H1 (cell line): ENCODE measurements at regions not wholly inside any gene's neighbourhood (a gene's known extent, or its start where the extent isn't known, plus 50 kb on each side); places are given as distances from the start of the nearest gene placed in this dataset.

Experiments used
- CTCF ChIA-PET: fragments of 300-600 bp; sonication (Branson Sonifier 250); formaldehyde crosslinking; loops from one replicate; lab custom pipeline; 2021; ENCODE audit not compliant: partially characterized antibody; lab: Charles Lee
- POLR2A ChIA-PET: fragments of 300-600 bp; sonication (Branson Sonifier 250); formaldehyde crosslinking; loops from one replicate; lab custom pipeline; 2021; ENCODE audit warnings: inconsistent platforms; ENCODE audit not compliant: partially characterized antibody; lab: Charles Lee
- DNase-seq, 2 experiments: peaks; one replicate each; pipeline versions ENCODE4 v3.0.0 to v3.0.0-alpha.2; 2010 to 2022; ENCODE audit warnings: low spot score in 2 of 2, low read depth in 1 of 2, mixed read lengths in 1 of 2
- FAIRE-seq: peaks from 2 replicates; lab custom pipeline; 2011; peaks lifted over from hg19 to GRCh38; lab: Jason Lieb, UNC
- H2AFZ ChIP-seq: 2 replicates; pipeline ENCODE4 v1.8.1; 2012; ENCODE audit warnings: low read length, inconsistent platforms
- H2AK5ac ChIP-seq: 2 replicates; pipeline ENCODE4 v1.6.1; 2013; ENCODE audit warnings: low read depth, low read length
- H2BK120ac ChIP-seq: replicated peaks from 2 replicates; pipeline ENCODE3; 2013; ENCODE audit warnings: low read depth, low read length, inconsistent platforms
- H2BK12ac ChIP-seq: 2 replicates; pipeline ENCODE4 v1.6.1; 2013; ENCODE audit warnings: low read depth, low read length
- H2BK15ac ChIP-seq: 2 replicates; pipeline ENCODE4 v1.6.1; 2013; ENCODE audit warnings: low read length
- H2BK20ac ChIP-seq: 2 replicates; pipeline ENCODE4 v1.6.1; 2013; ENCODE audit warnings: low read length
- H2BK5ac ChIP-seq: 2 replicates; pipeline ENCODE4 v1.6.1; 2013; ENCODE audit warnings: low read depth, low read length
- H3K14ac ChIP-seq: 2 replicates; pipeline ENCODE4 v1.6.1; 2013; ENCODE audit warnings: inconsistent platforms; ENCODE audit not compliant: insufficient read length
- H3K18ac ChIP-seq: 2 replicates; pipeline ENCODE4 v1.6.1; 2013; ENCODE audit warnings: low read length; ENCODE audit errors: extremely low read depth
- H3K23ac ChIP-seq: 2 replicates; pipeline ENCODE4 v1.6.1; 2013; ENCODE audit warnings: inconsistent platforms; ENCODE audit not compliant: insufficient read length
- H3K23me2 ChIP-seq: 2 replicates; pipeline ENCODE4 v1.6.1; 2013; ENCODE audit warnings: low read depth, low read length
- H3K27ac ChIP-seq: 2 replicates; pipeline ENCODE4 v1.6.1; 2011; ENCODE audit warnings: low read depth, low read length, inconsistent platforms
- H3K27me3 ChIP-seq, 4 experiments: replicated peaks in 1 of 4; 1 replicate in 1 of 4; 2 replicates in 3 of 4; pipeline versions ENCODE4 v1.6.1 to v1.8.1; 2011 to 2013; ENCODE audit warnings: low read length in 3 of 4, mild to moderate bottlenecking in 3 of 4, inconsistent platforms in 2 of 4, mixed read lengths in 2 of 4, moderate library complexity in 1 of 4; ENCODE audit not compliant: control insufficient read depth in 3 of 4, insufficient read depth in 3 of 4; ENCODE audit errors: extremely low read depth in 1 of 4
- H3K36me3 ChIP-seq, 4 experiments: 2 replicates each; pipeline versions ENCODE4 v1.6.1 to v1.8.1; 2011 to 2013; ENCODE audit warnings: mild to moderate bottlenecking in 4 of 4, low read length in 3 of 4, moderate library complexity in 2 of 4, control low read depth in 1 of 4, inconsistent platforms in 1 of 4; ENCODE audit not compliant: insufficient read depth in 4 of 4, control insufficient read depth in 2 of 4
- H3K4ac ChIP-seq: replicated peaks from 2 replicates; pipeline ENCODE3; 2013; ENCODE audit warnings: low read length, low read depth, mixed read lengths, inconsistent platforms; ENCODE audit not compliant: insufficient read length
- H3K4me1 ChIP-seq, 4 experiments: replicated peaks in 1 of 4; 1 replicate in 1 of 4; 2 replicates in 3 of 4; pipeline versions ENCODE4 v1.6.1 to v1.8.1; 2011 to 2013; ENCODE audit warnings: low read length in 3 of 4, inconsistent platforms in 2 of 4, mixed read lengths in 1 of 4; ENCODE audit not compliant: insufficient read depth in 4 of 4, control insufficient read depth in 3 of 4
- H3K4me2 ChIP-seq, 2 experiments: 2 replicates each; pipeline versions ENCODE4 v1.6.1 to v1.8.1; 2011 to 2013; ENCODE audit warnings: low read depth in 2 of 2, low read length in 2 of 2, control low read depth in 1 of 2, inconsistent platforms in 1 of 2, mild to moderate bottlenecking in 1 of 2; ENCODE audit not compliant: insufficient read depth in 1 of 2
- H3K4me3 ChIP-seq, 4 experiments: fragments of 200-600, 300-600 bp in 1 of 4; sonication (generic), shearing (Covaris generic), sonication (Bioruptor Twin) in 1 of 4; 2 replicates each; pipeline versions ENCODE4 v1.5.1 to v1.8.1; 2011 to 2016; ENCODE audit warnings: low read length in 4 of 4, low read depth in 3 of 4, control low read depth in 2 of 4, inconsistent platforms in 2 of 4, mild to moderate bottlenecking in 2 of 4, mixed read lengths in 1 of 4, moderate library complexity in 1 of 4; ENCODE audit not compliant: insufficient read depth in 2 of 4; ENCODE audit errors: extremely low read depth in 1 of 4
- H3K56ac ChIP-seq: replicated peaks from 2 replicates; pipeline ENCODE3; 2013; ENCODE audit warnings: low read depth, mild to moderate bottlenecking, mixed read lengths, low read length, inconsistent platforms; ENCODE audit not compliant: insufficient read length
- H3K79me1 ChIP-seq: 2 replicates; pipeline ENCODE4 v1.6.1; 2013; ENCODE audit warnings: low read depth, low read length, control low read depth
- H3K79me2 ChIP-seq, 2 experiments: 2 replicates each; pipeline versions ENCODE4 v1.6.1 to v1.8.1; 2012 to 2013; ENCODE audit warnings: low read length in 2 of 2, mild to moderate bottlenecking in 2 of 2, inconsistent platforms in 1 of 2; ENCODE audit not compliant: insufficient read depth in 2 of 2, control insufficient read depth in 1 of 2
- H3K9ac ChIP-seq, 4 experiments: replicated peaks in 1 of 4; 1 replicate in 1 of 4; 2 replicates in 3 of 4; pipeline versions ENCODE4 v1.6.1 to v1.8.1; 2011 to 2013; ENCODE audit warnings: low read depth in 3 of 4, low read length in 3 of 4, control low read depth in 2 of 4, mild to moderate bottlenecking in 2 of 4, moderate library complexity in 2 of 4, inconsistent platforms in 1 of 4; ENCODE audit errors: extremely low read depth in 1 of 4
- H3K9me3 ChIP-seq, 2 experiments: 2 replicates each; pipeline versions ENCODE4 v1.6.1 to v1.8.1; 2012 to 2013; ENCODE audit warnings: mild to moderate bottlenecking in 2 of 2, moderate library complexity in 2 of 2, control low read depth in 1 of 2, inconsistent platforms in 1 of 2, low read depth in 1 of 2, low read length in 1 of 2, mixed read lengths in 1 of 2; ENCODE audit not compliant: insufficient read depth in 2 of 2
- H4K20me1 ChIP-seq, 2 experiments: replicated peaks in 1 of 2; 2 replicates each; pipeline versions ENCODE3 to v1.8.1; 2011 to 2013; ENCODE audit warnings: inconsistent platforms in 2 of 2, low read length in 2 of 2, mild to moderate bottlenecking in 1 of 2; ENCODE audit not compliant: insufficient read depth in 2 of 2, control insufficient read depth in 1 of 2
- H4K5ac ChIP-seq: 2 replicates; pipeline ENCODE4 v1.6.1; 2013; ENCODE audit warnings: low read length, low read depth, mixed read lengths, inconsistent platforms; ENCODE audit not compliant: insufficient read length
- H4K8ac ChIP-seq: 2 replicates; pipeline ENCODE4 v1.8.0; 2013; ENCODE audit warnings: mild to moderate bottlenecking, moderate library complexity, low read length, inconsistent platforms; ENCODE audit not compliant: insufficient read depth; ENCODE audit errors: extremely low read depth
- H4K91ac ChIP-seq: replicated peaks from 2 replicates; pipeline ENCODE3; 2013; ENCODE audit warnings: low read length, mixed read lengths, inconsistent platforms; ENCODE audit not compliant: insufficient read length
- ASH2L ChIP-seq: fragments of 200-600, 300-600 bp; sonication (generic); IDR thresholded peaks from one replicate; pipeline ENCODE4 v1.7.1; 2017; ENCODE audit warnings: low read length
- ATF3 ChIP-seq: IDR thresholded peaks from 2 replicates; pipeline ENCODE4 v1.6.1; 2011; ENCODE audit warnings: low read depth, mild to moderate bottlenecking, low read length; ENCODE audit not compliant: insufficient read depth
- CREB1 ChIP-seq: IDR thresholded peaks from 2 replicates; pipeline ENCODE4 v1.6.1; 2012; ENCODE audit warnings: inconsistent platforms
- CTCF ChIP-seq, 3 experiments: IDR thresholded peaks; 1 replicate in 2 of 3; 2 replicates in 1 of 3; pipeline versions ENCODE4 v1.5.1 to v1.6.1; 2011; ENCODE audit warnings: low read length in 3 of 3, mild to moderate bottlenecking in 3 of 3, inconsistent platforms in 2 of 3, low read depth in 1 of 3, moderate library complexity in 1 of 3; ENCODE audit not compliant: insufficient read depth in 1 of 3; ENCODE audit errors: control extremely low read depth in 1 of 3
- GABPA ChIP-seq: IDR thresholded peaks from 2 replicates; pipeline ENCODE4 v1.6.1; 2011; ENCODE audit warnings: mild to moderate bottlenecking, low read length, moderate library complexity, borderline replicate concordance; ENCODE audit not compliant: insufficient read depth
- GTF2F1 ChIP-seq: IDR thresholded peaks from 2 replicates; pipeline ENCODE4 v1.6.1; 2012; ENCODE audit warnings: low read depth, low read length, improper control_type of control experiment, borderline replicate concordance
- POLR2A ChIP-seq, 2 experiments: IDR thresholded peaks; 1 replicate in 1 of 2; 2 replicates in 1 of 2; pipeline ENCODE4 v1.6.1; 2011; ENCODE audit warnings: low read depth in 2 of 2, low read length in 2 of 2, mild to moderate bottlenecking in 2 of 2; ENCODE audit errors: control extremely low read depth in 1 of 2
- RAD21 ChIP-seq, 2 experiments: IDR thresholded peaks in 1 of 2; conservative IDR thresholded peaks in 1 of 2; 2 replicates each; pipeline ENCODE4 v1.6.1; 2011; ENCODE audit warnings: low read depth in 2 of 2, low read length in 2 of 2, improper control_type of control experiment in 1 of 2, inconsistent platforms in 1 of 2, mild to moderate bottlenecking in 1 of 2, moderate library complexity in 1 of 2
- WGBS, 2 experiments: shearing (Covaris generic) in 1 of 2; methylation state at CpG; one replicate each; pipeline versions ENCODE4 v1.1.6 to v1.1.7; 2013 to 2015; ENCODE audit warnings: low lambda C conversion rate in 2 of 2, mixed read lengths in 2 of 2, inconsistent platforms in 1 of 2, low coverage in 1 of 2, missing lambda C conversion rate in 1 of 2; ENCODE audit not compliant: insufficient replicate concordance in 2 of 2, insufficient coverage in 1 of 2, insufficient read length in 1 of 2; ENCODE audit errors: extremely low coverage in 1 of 2, missing lambda C conversion rate in 1 of 2; 5-methylcytosine and 5-hydroxymethylcytosine counted together

- Histone ChIP-seq H3K4me1 (no peaks in the 10 kb centered on the region; a peak in 1 of 7 replicates), H2BK120ac (no peak overlapping the region), H2BK15ac (no peak overlapping the region), H2AK5ac (no peak overlapping the region), H2BK20ac (no peak overlapping the region), H3K56ac (no peak overlapping the region), H3K14ac (no peak overlapping the region), H4K5ac (no peak overlapping the region), H3K4me3 (no peak overlapping the region), H2AFZ (peak overlapping the region; percentile 72), H3K9me3 (no peaks in the 10 kb centered on the region), H3K79me2 (no peaks in the 10 kb centered on the region), H3K9ac (no peak overlapping the region), H3K27ac (no peak overlapping the region), H3K36me3 (no peaks in the 10 kb centered on the region), H3K79me1 (no peaks in the 10 kb centered on the region), H3K23ac (no peak overlapping the region), H3K18ac (no peak overlapping the region), H3K23me2 (no peaks in the 10 kb centered on the region), H4K8ac (no peak overlapping the region), H3K4ac (no peak overlapping the region), H4K20me1 (no peaks in the 10 kb centered on the region), H3K27me3 (no peaks in the 10 kb centered on the region), H2BK5ac (no peak overlapping the region), H3K4me2 (no peak overlapping the region), H2BK12ac (no peak overlapping the region), H4K91ac (no peak overlapping the region)
- DNase-seq (no peak), FAIRE-seq (peak; percentile 96)
- CTCF ChIA-PET, result interaction anchor here (0.5 to 3.0 kb wide), 39 partner anchors 8 to 313 kb away, joined by 3 to 37 read pairs (median 4); no protein-coding TSS in a partner anchor
- TF ChIP-seq ASH2L (no peak), RAD21 (IDR thresholded peaks at IDR 0.05 in 1 of 2, conservative IDR thresholded peaks at IDR 0.05 in 1 of 2; ENCODE audit: low read depth in 2 of 2, low read length in 2 of 2) (peak; percentile 96 to 98), CREB1 (no peak), ATF3 (no peak), POLR2A (IDR thresholded peaks at IDR 0.05; ENCODE audit: control extremely low read depth in 1 of 2, low read depth in 2 of 2, low read length in 2 of 2) (no peak), GTF2F1 (no peak), GABPA (no peak), CTCF (IDR thresholded peaks at IDR 0.05; ENCODE audit: control extremely low read depth in 1 of 3, insufficient read depth in 1 of 3, low read depth in 1 of 3, low read length in 3 of 3) (peak in 2 of 3 experiments; percentile 65 to 70; a peak in 3 of 4 replicates)
- POLR2A ChIA-PET, result interaction anchor here (0.8 to 2.4 kb wide), 3 partner anchors 119 to 169 kb away, joined by 3 to 7 read pairs (median 5); partner anchors contain the start of gene RBBP8
- 20% methylated on average over 6 of the region's 6 CpGs; no CpG with 5 or more reads in 1 of the 2 experiments for WGBS, 2 experiments
These were observed 119.3 kb upstream of the RBBP8 start for GRCh38 chr18:22813648-22814328.
